ENCODE measurements at regions not wholly inside any gene's neighbourhood (a gene's known extent, or its start where the extent isn't known, plus 50 kb on each side); places are given as distances from the start of the nearest gene placed in this dataset.

DNA sequence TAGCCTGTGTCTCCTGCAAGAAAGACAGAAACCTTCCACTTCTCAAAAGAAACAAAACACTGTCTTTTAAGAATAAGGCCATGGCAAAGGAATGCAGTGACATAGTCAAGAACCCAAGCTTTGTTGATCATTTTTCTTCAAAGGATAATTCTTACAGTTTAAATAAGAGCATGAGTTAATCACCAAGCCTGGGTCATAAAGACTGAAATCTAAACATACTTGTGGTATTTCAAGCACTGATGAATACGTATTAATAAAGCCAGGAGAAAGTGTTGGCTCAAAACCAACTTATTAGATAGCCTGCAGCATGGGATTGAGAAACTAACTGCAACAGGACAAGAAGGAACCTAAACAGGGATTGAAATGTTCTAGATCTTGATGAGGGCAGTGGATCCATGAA, 143.3 kb upstream of the MTNR1B start:
- FAIRE-seq = peak; percentile 58
- Histone ChIP-seq H3K9me3 (ENCODE audit: control insufficient read depth, low read depth, low read length) (no peaks in the 10 kb centered on the region), H4K20me1 (ENCODE audit: control insufficient read depth, extremely low read depth, insufficient read depth, low read length) (no peaks in the 10 kb centered on the region), H2AFZ (ENCODE audit: control insufficient read depth, low read length) (no peak overlapping the region), H3K27ac (ENCODE audit: control insufficient read depth, insufficient read depth, low read length) (no peak overlapping the region), H3K36me3 (ENCODE audit: control insufficient read depth in 2 of 2, extremely low read depth in 1 of 2, insufficient read depth in 2 of 2, low read length in 2 of 2) (no peaks in the 10 kb centered on the region), H3K4me3 (ENCODE audit: control insufficient read depth in 2 of 3, extremely low read depth in 1 of 3, insufficient read depth in 2 of 3, low read depth in 1 of 3, low read length in 3 of 3) (no peak overlapping the region), H3K9me1 (ENCODE audit: control insufficient read depth, extremely low read depth, insufficient read depth, low read length) (no peaks in the 10 kb centered on the region), H3K27me3 (ENCODE audit: control insufficient read depth, extremely low read depth, insufficient read depth, low read length) (peaks cover 31% of the 10 kb centered on the region), H3K9ac (ENCODE audit: control insufficient read depth, extremely low read depth, insufficient read depth, low read length) (no peak overlapping the region), H3K4me2 (ENCODE audit: control insufficient read depth, extremely low read depth, insufficient read depth, low read depth, low read length) (no peak overlapping the region), H3K4me1 (ENCODE audit: control insufficient read depth, extremely low read depth, insufficient read depth, low read length) (peaks cover 5% of the 10 kb centered on the region), H3K79me2 (ENCODE audit: control insufficient read depth, insufficient read depth, low read length) (no peaks in the 10 kb centered on the region)
- dilution Hi-C loops (cut with MboI; ENCODE audit: extremely low pct_ligation_motif_present, low sequenced_read_pairs) = no loop called here
- DNase-seq (ENCODE audit: low read depth, low spot score) = no peak
- TF ChIP-seq EZH2 (IDR thresholded peaks at IDR 0.05; ENCODE audit: low read length) = no peak
- TF ChIP-seq, protein P1, sequence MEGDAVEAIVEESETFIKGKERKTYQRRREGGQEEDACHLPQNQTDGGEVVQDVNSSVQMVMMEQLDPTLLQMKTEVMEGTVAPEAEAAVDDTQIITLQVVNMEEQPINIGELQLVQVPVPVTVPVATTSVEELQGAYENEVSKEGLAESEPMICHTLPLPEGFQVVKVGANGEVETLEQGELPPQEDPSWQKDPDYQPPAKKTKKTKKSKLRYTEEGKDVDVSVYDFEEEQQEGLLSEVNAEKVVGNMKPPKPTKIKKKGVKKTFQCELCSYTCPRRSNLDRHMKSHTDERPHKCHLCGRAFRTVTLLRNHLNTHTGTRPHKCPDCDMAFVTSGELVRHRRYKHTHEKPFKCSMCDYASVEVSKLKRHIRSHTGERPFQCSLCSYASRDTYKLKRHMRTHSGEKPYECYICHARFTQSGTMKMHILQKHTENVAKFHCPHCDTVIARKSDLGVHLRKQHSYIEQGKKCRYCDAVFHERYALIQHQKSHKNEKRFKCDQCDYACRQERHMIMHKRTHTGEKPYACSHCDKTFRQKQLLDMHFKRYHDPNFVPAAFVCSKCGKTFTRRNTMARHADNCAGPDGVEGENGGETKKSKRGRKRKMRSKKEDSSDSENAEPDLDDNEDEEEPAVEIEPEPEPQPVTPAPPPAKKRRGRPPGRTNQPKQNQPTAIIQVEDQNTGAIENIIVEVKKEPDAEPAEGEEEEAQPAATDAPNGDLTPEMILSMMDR (optimal IDR thresholded peaks at IDR 0.05 in 1 of 3, IDR thresholded peaks at IDR 0.05 in 1 of 3, conservative IDR thresholded peaks at IDR 0.05 in 1 of 3; ENCODE audit: extremely low read depth in 1 of 3, insufficient read depth in 2 of 3, low read length in 3 of 3) = no peak

DNA sequence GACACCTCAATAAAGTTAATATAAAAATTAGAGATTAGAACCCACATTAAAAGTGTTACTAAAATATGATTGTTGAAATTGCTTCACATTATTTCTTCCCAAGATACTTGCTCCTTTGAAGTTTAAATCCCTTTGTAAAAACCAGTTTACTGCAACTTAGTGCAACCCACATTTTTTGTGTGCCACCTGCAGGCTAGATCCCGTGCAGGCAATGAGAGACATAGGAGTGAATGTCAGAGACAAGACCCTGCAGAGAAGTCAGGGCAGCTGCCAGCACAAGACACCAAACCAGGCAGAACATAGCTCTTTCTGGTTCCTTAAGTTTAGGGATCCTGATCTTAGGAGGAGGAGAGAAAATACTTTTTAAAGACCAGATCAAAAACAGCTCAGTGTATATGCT, 142.8 kb upstream of the MTNR1B start:
- FAIRE-seq (no peak), DNase-seq (ENCODE audit: low read depth, low spot score) (no peak)
- no peaks in the 10 kb centered on the region for H4K20me1 ChIP-seq (ENCODE audit: control insufficient read depth, extremely low read depth, insufficient read depth, low read length)
- no peaks in the 10 kb centered on the region for H3K9me3 ChIP-seq (ENCODE audit: control insufficient read depth, low read depth, low read length)
- H3K79me2 ChIP-seq (ENCODE audit: control insufficient read depth, insufficient read depth, low read length) = no peaks in the 10 kb centered on the region
- no peak overlapping the region for H3K27ac ChIP-seq (ENCODE audit: control insufficient read depth, insufficient read depth, low read length)
- H3K4me2 ChIP-seq (ENCODE audit: control insufficient read depth, extremely low read depth, insufficient read depth, low read depth, low read length) = no peak overlapping the region
- no peak overlapping the region for H3K4me3 ChIP-seq (ENCODE audit: control insufficient read depth in 2 of 3, extremely low read depth in 1 of 3, insufficient read depth in 2 of 3, low read depth in 1 of 3, low read length in 3 of 3)
- peaks cover 5% of the 10 kb centered on the region for H3K4me1 ChIP-seq (ENCODE audit: control insufficient read depth, extremely low read depth, insufficient read depth, low read length)
- no peak overlapping the region for H3K9ac ChIP-seq (ENCODE audit: control insufficient read depth, extremely low read depth, insufficient read depth, low read length)
- peaks cover 34% of the 10 kb centered on the region for H3K27me3 ChIP-seq (ENCODE audit: control insufficient read depth, extremely low read depth, insufficient read depth, low read length)
- no peaks in the 10 kb centered on the region for H3K36me3 ChIP-seq (ENCODE audit: control insufficient read depth in 2 of 2, extremely low read depth in 1 of 2, insufficient read depth in 2 of 2, low read length in 2 of 2)
- no peak overlapping the region for H2AFZ ChIP-seq (ENCODE audit: control insufficient read depth, low read length)
- no peaks in the 10 kb centered on the region for H3K9me1 ChIP-seq (ENCODE audit: control insufficient read depth, extremely low read depth, insufficient read depth, low read length)
- TF ChIP-seq, protein P1 (optimal IDR thresholded peaks at IDR 0.05 in 1 of 3, IDR thresholded peaks at IDR 0.05 in 1 of 3, conservative IDR thresholded peaks at IDR 0.05 in 1 of 3; ENCODE audit: extremely low read depth in 1 of 3, insufficient read depth in 2 of 3, low read length in 3 of 3) = peak in 2 of 3 experiments; percentile 3 to 8
- no peak for TF ChIP-seq EZH2 (IDR thresholded peaks at IDR 0.05; ENCODE audit: low read length)
- dilution Hi-C loops (cut with MboI; ENCODE audit: extremely low pct_ligation_motif_present, low sequenced_read_pairs) = no loop called here

Data from keratinocyte (primary cell).